Mammary epithelial cell (primary cell): ENCODE measurements at regions not wholly inside any gene's neighbourhood (a gene's known extent, or its start where the extent isn't known, plus 50 kb on each side); places are given as distances from the start of the nearest gene placed in this dataset.

Experiments
- EZH2 ChIP-seq: IDR thresholded peaks from 2 replicates; pipeline ENCODE4 v1.6.1; 2012; ENCODE audit warnings: low read length, inconsistent platforms, borderline replicate concordance
- TF ChIP-seq, protein P1 (sequence below), 2 donors: IDR thresholded peaks in 1 of 2; conservative IDR thresholded peaks in 1 of 2; 2 replicates each; pipeline ENCODE4 v1.5.1; 2011 to 2012; ENCODE audit warnings: inconsistent platforms in 2 of 2, low read length in 2 of 2, mild to moderate bottlenecking in 2 of 2, control low read depth in 1 of 2, low read depth in 1 of 2; ENCODE audit not compliant: insufficient read depth in 1 of 2; ENCODE audit errors: extremely low read depth in 1 of 2

- TF ChIP-seq, protein P1, sequence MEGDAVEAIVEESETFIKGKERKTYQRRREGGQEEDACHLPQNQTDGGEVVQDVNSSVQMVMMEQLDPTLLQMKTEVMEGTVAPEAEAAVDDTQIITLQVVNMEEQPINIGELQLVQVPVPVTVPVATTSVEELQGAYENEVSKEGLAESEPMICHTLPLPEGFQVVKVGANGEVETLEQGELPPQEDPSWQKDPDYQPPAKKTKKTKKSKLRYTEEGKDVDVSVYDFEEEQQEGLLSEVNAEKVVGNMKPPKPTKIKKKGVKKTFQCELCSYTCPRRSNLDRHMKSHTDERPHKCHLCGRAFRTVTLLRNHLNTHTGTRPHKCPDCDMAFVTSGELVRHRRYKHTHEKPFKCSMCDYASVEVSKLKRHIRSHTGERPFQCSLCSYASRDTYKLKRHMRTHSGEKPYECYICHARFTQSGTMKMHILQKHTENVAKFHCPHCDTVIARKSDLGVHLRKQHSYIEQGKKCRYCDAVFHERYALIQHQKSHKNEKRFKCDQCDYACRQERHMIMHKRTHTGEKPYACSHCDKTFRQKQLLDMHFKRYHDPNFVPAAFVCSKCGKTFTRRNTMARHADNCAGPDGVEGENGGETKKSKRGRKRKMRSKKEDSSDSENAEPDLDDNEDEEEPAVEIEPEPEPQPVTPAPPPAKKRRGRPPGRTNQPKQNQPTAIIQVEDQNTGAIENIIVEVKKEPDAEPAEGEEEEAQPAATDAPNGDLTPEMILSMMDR (conservative IDR thresholded peaks at IDR 0.05 in 1 of 2, IDR thresholded peaks at IDR 0.05 in 1 of 2; ENCODE audit: extremely low read depth in 1 of 2, insufficient read depth in 1 of 2, low read depth in 1 of 2, low read length in 2 of 2) = no peak
- no peak for TF ChIP-seq EZH2
Measured at GRCh38 chr2:7572450-7572849, 655.2 kb downstream of the RNF144A start.
